ENCODE measurements at regions not wholly inside any gene's neighbourhood (a gene's known extent, or its start where the extent isn't known, plus 50 kb on each side); places are given as distances from the start of the nearest gene placed in this dataset.

DNA sequence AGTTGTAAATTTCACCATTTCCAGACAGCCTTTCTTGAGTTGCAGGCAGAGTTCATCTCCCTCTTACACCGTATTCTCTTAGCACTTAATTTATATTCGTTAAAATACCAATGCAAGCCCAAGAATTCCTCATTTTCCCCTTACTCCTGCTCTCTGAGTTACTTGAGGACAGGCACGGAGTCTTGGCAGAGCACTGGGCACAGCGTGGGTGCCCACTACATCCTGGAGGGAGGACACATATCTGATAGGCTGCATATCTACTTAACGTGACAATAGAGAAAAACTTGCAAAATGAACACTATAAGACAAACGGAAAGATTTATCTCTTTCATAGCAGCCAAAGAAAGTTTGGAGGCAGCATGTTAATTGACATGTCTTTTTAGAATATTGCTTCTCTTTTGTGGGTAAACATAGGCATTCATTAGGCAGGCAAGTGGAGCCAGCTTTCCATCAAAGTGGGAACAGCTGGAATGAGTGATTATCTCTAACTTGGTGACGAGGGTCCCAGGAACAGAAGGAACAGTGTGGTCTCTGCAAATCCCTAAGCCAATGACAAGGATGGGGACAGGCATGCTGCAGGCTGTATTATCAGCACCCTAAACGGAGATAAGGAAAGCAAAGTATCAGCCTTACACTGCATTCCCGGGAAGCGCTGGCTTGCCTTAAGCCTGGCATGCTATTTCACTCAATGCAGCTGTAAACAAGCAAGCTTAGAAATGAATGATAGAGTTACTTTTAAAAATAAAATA is 116.5 kb downstream of the RTP4 start:
- Histone ChIP-seq H3K79me1 (ENCODE audit: low read depth, low read length) (no peaks in the 10 kb centered on the region), H4K91ac (replicated peaks; ENCODE audit: insufficient read length, low read length) (no peak overlapping the region), H2BK5ac (ENCODE audit: low read depth, low read length) (no peak overlapping the region), H3K4me3 (ENCODE audit: extremely low read depth in 1 of 4, insufficient read depth in 2 of 4, low read depth in 3 of 4, low read length in 4 of 4) (no peak overlapping the region), H3K56ac (replicated peaks; ENCODE audit: insufficient read length, low read depth, low read length) (no peak overlapping the region), H3K23me2 (ENCODE audit: low read depth, low read length) (no peaks in the 10 kb centered on the region), H3K4ac (replicated peaks; ENCODE audit: insufficient read length, low read depth, low read length) (no peak overlapping the region), H4K20me1 (replicated peaks in 1 of 2; ENCODE audit: control insufficient read depth in 1 of 2, insufficient read depth in 2 of 2, low read length in 2 of 2) (no peaks in the 10 kb centered on the region), H3K27ac (ENCODE audit: low read depth, low read length) (no peak overlapping the region), H3K36me3 (ENCODE audit: control insufficient read depth in 2 of 4, insufficient read depth in 4 of 4, low read length in 3 of 4) (no peaks in the 10 kb centered on the region; a peak in 1 of 8 replicates), H3K9ac (replicated peaks in 1 of 4; ENCODE audit: extremely low read depth in 1 of 4, low read depth in 3 of 4, low read length in 3 of 4) (peak overlapping the region in 1 of 4 experiments; percentile 2; a peak in 1 of 7 replicates), H2BK12ac (ENCODE audit: low read depth, low read length) (no peak overlapping the region), H3K4me2 (ENCODE audit: insufficient read depth in 1 of 2, low read depth in 2 of 2, low read length in 2 of 2) (no peak overlapping the region; a peak in 1 of 4 replicates), H3K4me1 (replicated peaks in 1 of 4; ENCODE audit: control insufficient read depth in 3 of 4, insufficient read depth in 4 of 4, low read length in 3 of 4) (no peaks in the 10 kb centered on the region), H2AFZ (ENCODE audit: low read length) (peak overlapping the region; percentile 58; the same call in 1 of the 2 replicates), H2BK15ac (ENCODE audit: low read length) (no peak overlapping the region), H3K18ac (ENCODE audit: extremely low read depth, low read length) (no peak overlapping the region), H3K9me3 (ENCODE audit: insufficient read depth in 2 of 2, low read depth in 1 of 2, low read length in 1 of 2) (no peaks in the 10 kb centered on the region), H4K8ac (ENCODE audit: extremely low read depth, insufficient read depth, low read length) (no peak overlapping the region; the same call in 1 of the 2 replicates), H3K23ac (ENCODE audit: insufficient read length) (no peak overlapping the region), H2AK5ac (ENCODE audit: low read depth, low read length) (no peak overlapping the region), H2BK120ac (replicated peaks; ENCODE audit: low read depth, low read length) (no peak overlapping the region), H3K79me2 (ENCODE audit: control insufficient read depth in 1 of 2, insufficient read depth in 2 of 2, low read length in 2 of 2) (no peaks in the 10 kb centered on the region), H3K27me3 (replicated peaks in 1 of 4; ENCODE audit: control insufficient read depth in 3 of 4, extremely low read depth in 1 of 4, insufficient read depth in 3 of 4, low read length in 3 of 4) (no peaks in the 10 kb centered on the region), H4K5ac (ENCODE audit: insufficient read length, low read depth, low read length) (no peak overlapping the region), H2BK20ac (ENCODE audit: low read length) (no peak overlapping the region), H3K14ac (ENCODE audit: insufficient read length) (no peak overlapping the region)
- DNase-seq (ENCODE audit: low read depth in 1 of 2, low spot score in 2 of 2) (no peak), FAIRE-seq (no peak)
- CTCF ChIA-PET (ENCODE audit: partially characterized antibody): interaction anchor here (0.6 kb wide), 1 partner anchor 649 kb away, joined by 3 read pairs; no protein-coding TSS in a partner anchor
- POLR2A ChIA-PET (ENCODE audit: partially characterized antibody): no interaction called here
- 88% methylated on average over 10 of the region's 10 CpGs; no CpG with 5 or more reads in 1 of the 2 experiments for WGBS, 2 experiments (ENCODE audit: extremely low coverage in 1 of 2, insufficient coverage in 1 of 2, insufficient read length in 1 of 2, insufficient replicate concordance in 2 of 2, low coverage in 1 of 2, low lambda C conversion rate in 2 of 2, missing lambda C conversion rate in 1 of 2)
- TF ChIP-seq TAF1 (IDR thresholded peaks at IDR 0.05; ENCODE audit: low read depth, low read length): no peak
- TF ChIP-seq SRF (IDR thresholded peaks at IDR 0.05; ENCODE audit: low read depth, low read length): no peak
- TF ChIP-seq BACH1 (IDR thresholded peaks at IDR 0.05; ENCODE audit: low read length): no peak
- TF ChIP-seq MAFK (IDR thresholded peaks at IDR 0.05; ENCODE audit: low read depth, low read length): no peak
- TF ChIP-seq BRCA1 (IDR thresholded peaks at IDR 0.05; ENCODE audit: low read depth, low read length): no peak
- no peak for TF ChIP-seq RBBP5 (IDR thresholded peaks at IDR 0.05; ENCODE audit: borderline replicate concordance, low read depth, low read length)
- no peak for TF ChIP-seq HDAC2 (IDR thresholded peaks at IDR 0.05; ENCODE audit: borderline replicate concordance in 1 of 2, low read depth in 2 of 2, low read length in 2 of 2)
- TF ChIP-seq TBP (IDR thresholded peaks at IDR 0.05; ENCODE audit: low read depth, low read length): no peak
- TF ChIP-seq SP1 (IDR thresholded peaks at IDR 0.05; ENCODE audit: low read depth, low read length): no peak
- TF ChIP-seq CREB1 (IDR thresholded peaks at IDR 0.05): no peak
- no peak for TF ChIP-seq TAF7 (optimal IDR thresholded peaks at IDR 0.05; ENCODE audit: borderline replicate concordance, low read depth, low read length)

Data from H1 (cell line).